ENCODE measurements at regions not wholly inside any gene's neighbourhood (a gene's known extent, or its start where the extent isn't known, plus 50 kb on each side); places are given as distances from the start of the nearest gene placed in this dataset.

GRCh38 chr4:115353370-115353769 is 239.9 kb upstream of the NDST4 start:
- TF ChIP-seq CTCF (IDR thresholded peaks at IDR 0.05; ENCODE audit: borderline replicate concordance, insufficient read depth, low read depth, low read length), result no peak
- no peak overlapping the region for H3K4me3 ChIP-seq (ENCODE audit: low read depth, low read length)

GRCh38 chr4:115343171-115343570 is 229.8 kb upstream of the NDST4 start:
- no peak overlapping the region for H3K4me3 ChIP-seq (ENCODE audit: low read depth, low read length)
- TF ChIP-seq CTCF (IDR thresholded peaks at IDR 0.05; ENCODE audit: borderline replicate concordance, insufficient read depth, low read depth, low read length), result no peak

- H3K4me3 ChIP-seq (ENCODE audit: low read depth, low read length), result no peak overlapping the region
- no peak for TF ChIP-seq CTCF (IDR thresholded peaks at IDR 0.05; ENCODE audit: borderline replicate concordance, insufficient read depth, low read depth, low read length)
Measured at GRCh38 chr4:115334736-115335411, 221.5 kb upstream of the NDST4 start.

- H3K4me3 ChIP-seq (ENCODE audit: low read depth, low read length), result no peak overlapping the region
- TF ChIP-seq CTCF (IDR thresholded peaks at IDR 0.05; ENCODE audit: borderline replicate concordance, insufficient read depth, low read depth, low read length), result no peak
Measured at GRCh38 chr4:115332078-115332477, 218.7 kb upstream of the NDST4 start.

GRCh38 chr4:115331241-115331640 is 217.8 kb upstream of the NDST4 start:
- no peak for TF ChIP-seq CTCF (IDR thresholded peaks at IDR 0.05; ENCODE audit: borderline replicate concordance, insufficient read depth, low read depth, low read length)
- no peak overlapping the region for H3K4me3 ChIP-seq (ENCODE audit: low read depth, low read length)

- H3K4me3 ChIP-seq (ENCODE audit: low read depth, low read length), result no peak overlapping the region
- no peak for TF ChIP-seq CTCF (IDR thresholded peaks at IDR 0.05; ENCODE audit: borderline replicate concordance, insufficient read depth, low read depth, low read length)
Measured at GRCh38 chr4:115325836-115326235, 212.4 kb upstream of the NDST4 start.

- H3K4me3 ChIP-seq (ENCODE audit: low read depth, low read length), result no peak overlapping the region
- TF ChIP-seq CTCF (IDR thresholded peaks at IDR 0.05; ENCODE audit: borderline replicate concordance, insufficient read depth, low read depth, low read length), result no peak
Measured at GRCh38 chr4:115323106-115323707, 209.8 kb upstream of the NDST4 start.

Measured in GM12875 (cell line).